GM23338 (cell line): ENCODE measurements at regions not wholly inside any gene's neighbourhood (a gene's known extent, or its start where the extent isn't known, plus 50 kb on each side); places are given as distances from the start of the nearest gene placed in this dataset.

ENCODE experiments used
- CREB1 ChIP-seq: fragments of 250-450 bp; sonication (Bioruptor Pico); IDR thresholded peaks from 2 replicates; pipeline ENCODE4 v1.5.0; 2020; ENCODE audit warnings: low read depth, mild to moderate bottlenecking, moderate library complexity
- CTCF ChIP-seq, 2 experiments: fragments of 200-600 bp in 1 of 2; sonication (generic) in 1 of 2; conservative IDR thresholded peaks; 2 replicates each; pipeline versions ENCODE4 v1.5.1 to v1.6.1; 2016 to 2017; ENCODE audit warnings: antibody characterized with exemption in 2 of 2, low read depth in 2 of 2, mild to moderate bottlenecking in 2 of 2, moderate library complexity in 1 of 2
- ETS1 ChIP-seq: IDR thresholded peaks from 2 replicates; pipeline ENCODE4 v1.6.1; 2016; ENCODE audit warnings: antibody characterized with exemption
- EZH2 ChIP-seq: fragments of 200-600 bp; sonication (generic); IDR thresholded peaks from one replicate; pipeline ENCODE4 v1.8.0; 2017; ENCODE audit warnings: antibody characterized with exemption, mild to moderate bottlenecking, low read depth; ENCODE audit not compliant: unreplicated experiment
- EZH2phosphoT487 ChIP-seq: fragments of 200-600 bp; sonication (generic); IDR thresholded peaks from one replicate; pipeline ENCODE4 v1.8.1; 2018; ENCODE audit warnings: antibody characterized with exemption; ENCODE audit not compliant: unreplicated experiment
- JUNB ChIP-seq: IDR thresholded peaks from one replicate; pipeline ENCODE4 v1.6.1; 2016; ENCODE audit warnings: antibody characterized with exemption; ENCODE audit not compliant: unreplicated experiment
- NANOG ChIP-seq: IDR thresholded peaks from 2 replicates; pipeline ENCODE4 v1.6.1; 2016; ENCODE audit warnings: antibody characterized with exemption, borderline replicate concordance
- POLR2AphosphoS5 ChIP-seq: IDR thresholded peaks from 2 replicates; pipeline ENCODE4 v1.6.1; 2016; ENCODE audit warnings: antibody characterized with exemption, low read depth
- REST ChIP-seq: IDR thresholded peaks from one replicate; pipeline ENCODE4 v1.6.1; 2018; ENCODE audit warnings: antibody characterized with exemption; ENCODE audit not compliant: unreplicated experiment
- STAT1 ChIP-seq: IDR thresholded peaks from one replicate; pipeline ENCODE4 v1.6.1; 2016; ENCODE audit warnings: antibody characterized with exemption; ENCODE audit not compliant: unreplicated experiment
- ZNF114 ChIP-seq: fragments of 250-450 bp; sonication (Bioruptor Pico); IDR thresholded peaks from 2 replicates; pipeline ENCODE4 v1.5.0; 2020; ENCODE audit warnings: mild to moderate bottlenecking, moderate library complexity
- ZNF331 ChIP-seq: fragments of 250-450 bp; sonication (Bioruptor Pico); IDR thresholded peaks from 2 replicates; pipeline ENCODE4 v1.5.0; 2020; ENCODE audit warnings: low read depth, mild to moderate bottlenecking, moderate library complexity
- TF ChIP-seq, protein P1 (sequence below): fragments of 250-450 bp; sonication (Bioruptor Pico); IDR thresholded peaks from 2 replicates; pipeline ENCODE4 v1.5.0; 2020; ENCODE audit warnings: mild to moderate bottlenecking, moderate library complexity

- TF ChIP-seq CTCF (conservative IDR thresholded peaks at IDR 0.05; ENCODE audit: low read depth in 2 of 2), result no peak
- no peak for TF ChIP-seq EZH2
- no peak for TF ChIP-seq POLR2AphosphoS5
- no peak for TF ChIP-seq CREB1 (CRISPR knock-in tag)
- TF ChIP-seq ZNF331 (CRISPR knock-in tag), result no peak
- TF ChIP-seq REST, result no peak
- no peak for TF ChIP-seq NANOG
- TF ChIP-seq EZH2phosphoT487, result no peak
- no peak for TF ChIP-seq STAT1
- TF ChIP-seq ETS1, result no peak
- TF ChIP-seq JUNB, result no peak
- TF ChIP-seq, protein P1, sequence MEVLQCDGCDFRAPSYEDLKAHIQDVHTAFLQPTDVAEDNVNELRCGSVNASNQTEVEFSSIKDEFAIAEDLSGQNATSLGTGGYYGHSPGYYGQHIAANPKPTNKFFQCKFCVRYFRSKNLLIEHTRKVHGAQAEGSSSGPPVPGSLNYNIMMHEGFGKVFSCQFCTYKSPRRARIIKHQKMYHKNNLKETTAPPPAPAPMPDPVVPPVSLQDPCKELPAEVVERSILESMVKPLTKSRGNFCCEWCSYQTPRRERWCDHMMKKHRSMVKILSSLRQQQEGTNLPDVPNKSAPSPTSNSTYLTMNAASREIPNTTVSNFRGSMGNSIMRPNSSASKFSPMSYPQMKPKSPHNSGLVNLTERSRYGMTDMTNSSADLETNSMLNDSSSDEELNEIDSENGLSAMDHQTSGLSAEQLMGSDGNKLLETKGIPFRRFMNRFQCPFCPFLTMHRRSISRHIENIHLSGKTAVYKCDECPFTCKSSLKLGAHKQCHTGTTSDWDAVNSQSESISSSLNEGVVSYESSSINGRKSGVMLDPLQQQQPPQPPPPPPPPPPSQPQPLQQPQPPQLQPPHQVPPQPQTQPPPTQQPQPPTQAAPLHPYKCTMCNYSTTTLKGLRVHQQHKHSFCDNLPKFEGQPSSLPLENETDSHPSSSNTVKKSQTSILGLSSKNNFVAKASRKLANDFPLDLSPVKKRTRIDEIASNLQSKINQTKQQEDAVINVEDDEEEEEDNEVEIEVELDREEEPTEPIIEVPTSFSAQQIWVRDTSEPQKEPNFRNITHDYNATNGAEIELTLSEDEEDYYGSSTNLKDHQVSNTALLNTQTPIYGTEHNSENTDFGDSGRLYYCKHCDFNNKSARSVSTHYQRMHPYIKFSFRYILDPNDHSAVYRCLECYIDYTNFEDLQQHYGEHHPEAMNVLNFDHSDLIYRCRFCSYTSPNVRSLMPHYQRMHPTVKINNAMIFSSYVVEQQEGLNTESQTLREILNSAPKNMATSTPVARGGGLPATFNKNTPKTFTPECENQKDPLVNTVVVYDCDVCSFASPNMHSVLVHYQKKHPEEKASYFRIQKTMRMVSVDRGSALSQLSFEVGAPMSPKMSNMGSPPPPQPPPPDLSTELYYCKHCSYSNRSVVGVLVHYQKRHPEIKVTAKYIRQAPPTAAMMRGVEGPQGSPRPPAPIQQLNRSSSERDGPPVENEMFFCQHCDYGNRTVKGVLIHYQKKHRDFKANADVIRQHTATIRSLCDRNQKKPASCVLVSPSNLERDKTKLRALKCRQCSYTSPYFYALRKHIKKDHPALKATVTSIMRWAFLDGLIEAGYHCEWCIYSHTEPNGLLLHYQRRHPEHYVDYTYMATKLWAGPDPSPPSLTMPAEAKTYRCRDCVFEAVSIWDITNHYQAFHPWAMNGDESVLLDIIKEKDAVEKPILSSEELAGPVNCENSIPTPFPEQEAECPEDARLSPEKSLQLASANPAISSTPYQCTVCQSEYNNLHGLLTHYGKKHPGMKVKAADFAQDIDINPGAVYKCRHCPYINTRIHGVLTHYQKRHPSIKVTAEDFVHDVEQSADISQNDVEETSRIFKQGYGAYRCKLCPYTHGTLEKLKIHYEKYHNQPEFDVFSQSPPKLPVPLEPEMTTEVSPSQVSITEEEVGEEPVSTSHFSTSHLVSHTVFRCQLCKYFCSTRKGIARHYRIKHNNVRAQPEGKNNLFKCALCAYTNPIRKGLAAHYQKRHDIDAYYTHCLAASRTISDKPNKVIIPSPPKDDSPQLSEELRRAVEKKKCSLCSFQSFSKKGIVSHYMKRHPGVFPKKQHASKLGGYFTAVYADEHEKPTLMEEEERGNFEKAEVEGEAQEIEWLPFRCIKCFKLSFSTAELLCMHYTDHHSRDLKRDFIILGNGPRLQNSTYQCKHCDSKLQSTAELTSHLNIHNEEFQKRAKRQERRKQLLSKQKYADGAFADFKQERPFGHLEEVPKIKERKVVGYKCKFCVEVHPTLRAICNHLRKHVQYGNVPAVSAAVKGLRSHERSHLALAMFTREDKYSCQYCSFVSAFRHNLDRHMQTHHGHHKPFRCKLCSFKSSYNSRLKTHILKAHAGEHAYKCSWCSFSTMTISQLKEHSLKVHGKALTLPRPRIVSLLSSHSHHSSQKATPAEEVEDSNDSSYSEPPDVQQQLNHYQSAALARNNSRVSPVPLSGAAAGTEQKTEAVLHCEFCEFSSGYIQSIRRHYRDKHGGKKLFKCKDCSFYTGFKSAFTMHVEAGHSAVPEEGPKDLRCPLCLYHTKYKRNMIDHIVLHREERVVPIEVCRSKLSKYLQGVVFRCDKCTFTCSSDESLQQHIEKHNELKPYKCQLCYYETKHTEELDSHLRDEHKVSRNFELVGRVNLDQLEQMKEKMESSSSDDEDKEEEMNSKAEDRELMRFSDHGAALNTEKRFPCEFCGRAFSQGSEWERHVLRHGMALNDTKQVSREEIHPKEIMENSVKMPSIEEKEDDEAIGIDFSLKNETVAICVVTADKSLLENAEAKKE (CRISPR knock-in tag), result no peak
- TF ChIP-seq ZNF114 (CRISPR knock-in tag), result no peak
These were observed 559.7 kb downstream of the ZEB2 start for GRCh38 chr2:143960177-143960576.
